Erythroblast (primary cell): ENCODE measurements at regions not wholly inside any gene's neighbourhood (a gene's known extent, or its start where the extent isn't known, plus 50 kb on each side); places are given as distances from the start of the nearest gene placed in this dataset.

Experiments used
- GATA1 ChIP-seq: IDR thresholded peaks from 2 replicates; pipeline ENCODE4 v1.6.1; 2011; ENCODE audit warnings: low read depth, mild to moderate bottlenecking, control low read depth, low read length, moderate library complexity
- POLR2A ChIP-seq: IDR thresholded peaks from 2 replicates; pipeline ENCODE4 v1.6.1; 2011; ENCODE audit warnings: mild to moderate bottlenecking, low read length

DNA sequence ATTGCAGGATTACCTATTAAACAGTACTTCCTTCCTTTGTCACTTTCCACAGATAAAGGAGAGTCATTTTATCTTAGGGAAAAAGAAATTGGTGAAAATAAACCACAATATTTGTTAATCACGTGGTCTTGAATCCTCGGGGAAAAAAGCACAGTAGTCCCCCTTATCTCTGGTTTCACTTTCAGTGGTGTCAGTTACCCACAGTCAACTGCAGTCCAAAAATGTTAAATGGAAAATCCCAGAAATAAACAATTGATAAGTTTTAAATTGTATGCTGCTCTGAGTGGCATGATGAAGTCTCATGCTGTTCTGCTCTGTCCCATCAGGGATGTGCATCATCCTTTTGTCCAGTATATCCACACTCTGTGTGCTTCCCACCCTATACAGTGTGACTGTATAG lies 405.2 kb upstream of the MPDZ start:
- TF ChIP-seq POLR2A (no peak), GATA1 (no peak)
